Endodermal cell (in vitro differentiated cells): ENCODE measurements at regions not wholly inside any gene's neighbourhood (a gene's known extent, or its start where the extent isn't known, plus 50 kb on each side); places are given as distances from the start of the nearest gene placed in this dataset.
"Not testable (repeated sequence)": the region's sequence is repeated elsewhere in the genome, so short reads cannot be mapped to it uniquely, and the experiment has no call there.

Experiments used
- DNase-seq: peaks from one replicate; pipeline ENCODE4 v3.0.0-alpha.2; 2017
- H3K27ac ChIP-seq: 2 replicates; pipeline ENCODE4 v1.5.1; 2013; ENCODE audit warnings: mild to moderate bottlenecking, low read depth, low read length, moderate library complexity
- H3K27me3 ChIP-seq: 2 replicates; pipeline ENCODE4 v1.6.1; 2013; ENCODE audit warnings: mild to moderate bottlenecking, low read length, moderate library complexity; ENCODE audit not compliant: insufficient read depth, control insufficient read depth, poor library complexity, severe bottlenecking
- H3K36me3 ChIP-seq: 2 replicates; pipeline ENCODE4 v1.7.0; 2013; ENCODE audit warnings: mild to moderate bottlenecking, low read length, moderate library complexity; ENCODE audit not compliant: control insufficient read depth, insufficient read depth
- H3K4me1 ChIP-seq: one replicate; pipeline ENCODE4 v1.7.0; 2013; ENCODE audit warnings: low read length; ENCODE audit not compliant: control insufficient read depth, insufficient read depth
- H3K4me3 ChIP-seq: 2 replicates; pipeline ENCODE4 v1.5.1; 2013; ENCODE audit warnings: mild to moderate bottlenecking, low read length, moderate library complexity
- H3K9ac ChIP-seq: 2 replicates; pipeline ENCODE4 v1.6.1; 2013; ENCODE audit warnings: mild to moderate bottlenecking, low read length, moderate library complexity; ENCODE audit not compliant: poor library complexity, severe bottlenecking; ENCODE audit errors: extremely low read depth
- H3K9me3 ChIP-seq: 2 replicates; pipeline ENCODE4 v1.6.1; 2013; ENCODE audit warnings: mild to moderate bottlenecking, low read length, moderate library complexity; ENCODE audit not compliant: control insufficient read depth
- H3K27ac Mint-ChIP-seq: 2 replicates; pipeline ENCODE4 v1.8.0; 2020; ENCODE audit warnings: mixed read lengths
- H3K27me3 Mint-ChIP-seq: 2 replicates; pipeline ENCODE4 v1.8.0; 2021; ENCODE audit warnings: mild to moderate bottlenecking, mixed read lengths; ENCODE audit not compliant: insufficient read depth
- H3K36me3 Mint-ChIP-seq: 2 replicates; pipeline ENCODE4 v1.8.0; 2020; ENCODE audit warnings: low read depth, mixed read lengths
- H3K4me1 Mint-ChIP-seq: 2 replicates; pipeline ENCODE4 v1.8.0; 2020; ENCODE audit warnings: mixed read lengths
- H3K4me3 Mint-ChIP-seq: 2 replicates; pipeline ENCODE4 v1.8.0; 2020; ENCODE audit warnings: mild to moderate bottlenecking, moderate library complexity, mixed read lengths
- H3K9me3 Mint-ChIP-seq: 2 replicates; pipeline ENCODE4 v1.8.0; 2020; ENCODE audit warnings: mild to moderate bottlenecking, mixed read lengths
- WGBS, 2 experiments: methylation state at CpG; one replicate each; pipeline versions ENCODE4 v1.1.5 to v1.1.7; 2013; ENCODE audit warnings: missing lambda C conversion rate in 2 of 2, mixed read lengths in 1 of 2; ENCODE audit not compliant: insufficient coverage in 1 of 2, insufficient read length in 1 of 2; 5-methylcytosine and 5-hydroxymethylcytosine counted together

DNA sequence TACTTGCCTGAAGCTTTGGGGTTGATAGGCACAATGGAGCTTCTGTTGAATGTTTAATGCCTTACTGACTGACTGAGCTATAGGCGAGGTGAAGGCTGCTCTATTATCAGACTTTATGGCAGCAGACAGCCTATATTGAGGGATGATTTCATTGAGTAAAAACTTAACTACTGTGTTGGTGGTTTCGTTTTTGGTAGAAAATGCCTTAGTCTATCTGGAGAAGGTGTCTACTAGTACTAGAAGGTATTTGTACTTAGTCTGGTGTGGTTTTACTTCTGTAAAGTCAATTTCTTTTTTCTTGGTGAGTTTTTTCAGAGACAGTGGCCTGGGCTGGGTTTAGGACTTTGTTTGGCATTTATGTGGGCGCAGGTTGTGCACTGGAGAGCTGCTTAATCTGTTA, 97.2 kb downstream of the ALG1L2 start:
- not testable (repeated sequence) for H3K4me1 ChIP-seq, H3K4me3 Mint-ChIP-seq, DNase-seq, H3K27me3 Mint-ChIP-seq, H3K4me3 ChIP-seq, H3K36me3 ChIP-seq, H3K27ac ChIP-seq, H3K27me3 ChIP-seq, H3K9ac ChIP-seq
- Mint-ChIP-seq H3K36me3 (peaks cover 12% of the 10 kb centered on the region), H3K4me1 (peaks cover 33% of the 10 kb centered on the region), H3K27ac (peak overlapping the region; percentile 72), H3K9me3 (peaks cover 66% of the 10 kb centered on the region)
- H3K9me3 ChIP-seq, result peaks cover 27% of the 10 kb centered on the region
- 84 to 90% methylated on average over 2 of the region's 3 CpGs for WGBS, 2 experiments

DNA sequence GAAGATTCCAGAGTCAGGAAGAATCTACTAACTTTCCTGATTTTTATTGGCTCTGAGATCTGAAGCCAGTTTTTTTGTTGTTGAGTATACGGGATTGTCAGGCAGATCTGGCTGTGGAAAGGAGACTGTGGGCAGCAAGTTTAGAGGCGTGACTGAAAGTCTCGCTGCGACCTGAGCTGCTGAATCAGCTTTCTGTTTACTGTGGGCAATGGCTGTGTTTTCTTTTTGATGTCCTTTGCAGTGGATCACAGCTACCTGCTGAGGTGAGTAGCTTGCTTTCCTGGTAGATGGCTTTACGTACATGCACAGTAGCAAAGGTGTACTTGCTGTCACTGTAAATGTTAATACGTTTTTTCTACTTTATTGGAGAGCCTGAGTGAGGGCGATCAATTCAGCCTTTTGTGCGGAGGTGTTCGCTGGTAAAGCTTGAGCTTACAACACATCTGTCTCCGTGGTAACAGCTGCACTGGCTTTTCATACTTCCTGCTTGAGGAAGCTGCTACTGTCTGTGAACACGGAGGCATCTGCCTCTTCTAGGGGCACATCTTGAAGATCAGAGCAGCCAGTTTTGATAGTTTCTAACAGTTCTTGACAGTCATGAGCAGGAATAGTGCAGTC, 97.8 kb downstream of the ALG1L2 start:
- peaks cover 33% of the 10 kb centered on the region for H3K4me1 Mint-ChIP-seq

GRCh38 chr3:130182475-130182874, 100.8 kb downstream of the ALG1L2 start:
- 85 to 92% methylated on average over 2 to 6 of the region's 6 CpGs for WGBS, 2 experiments
- not testable (repeated sequence) for H3K4me3 Mint-ChIP-seq, H3K4me1 ChIP-seq, H3K27me3 ChIP-seq, H3K27me3 Mint-ChIP-seq, DNase-seq, H3K27ac Mint-ChIP-seq, H3K9ac ChIP-seq, H3K36me3 ChIP-seq, H3K27ac ChIP-seq
- peaks cover 70% of the 10 kb centered on the region for H3K9me3 Mint-ChIP-seq
- H3K36me3 Mint-ChIP-seq, result peaks cover 21% of the 10 kb centered on the region
- Histone ChIP-seq H3K4me3 (peak overlapping the region; percentile 50), H3K9me3 (peaks cover 19% of the 10 kb centered on the region)
- H3K4me1 Mint-ChIP-seq, result peaks cover 25% of the 10 kb centered on the region

More for the DNA sequence above, 97.8 kb downstream of the ALG1L2 start:
- peak; percentile 36 for DNase-seq
- Histone ChIP-seq H3K4me3 (peak overlapping the region; percentile 64), H3K9me3 (peaks cover 27% of the 10 kb centered on the region)
- H3K27ac ChIP-seq, H3K9ac ChIP-seq, H3K27ac Mint-ChIP-seq, H3K4me3 Mint-ChIP-seq, H3K36me3 ChIP-seq, H3K4me1 ChIP-seq, H3K27me3 Mint-ChIP-seq, H3K27me3 ChIP-seq: not testable (repeated sequence)
- WGBS, 2 experiments, result 70 to 76% methylated on average over 9 to 11 of the region's 11 CpGs
- Mint-ChIP-seq H3K36me3 (peaks cover 18% of the 10 kb centered on the region), H3K9me3 (peaks cover 66% of the 10 kb centered on the region)

GRCh38 chr3:130183689-130184088, 102.1 kb downstream of the ALG1L2 start:
- Mint-ChIP-seq H3K36me3 (peaks cover 27% of the 10 kb centered on the region), H3K4me1 (peaks cover 17% of the 10 kb centered on the region), H3K9me3 (peaks cover 70% of the 10 kb centered on the region)
- H3K9me3 ChIP-seq, result peaks cover 19% of the 10 kb centered on the region
- H3K9ac ChIP-seq, H3K27me3 Mint-ChIP-seq, H3K27ac Mint-ChIP-seq, H3K4me1 ChIP-seq, H3K36me3 ChIP-seq, H3K4me3 Mint-ChIP-seq, H3K4me3 ChIP-seq, H3K27me3 ChIP-seq, DNase-seq, H3K27ac ChIP-seq: not testable (repeated sequence)
- WGBS, 2 experiments, result 55 to 67% methylated on average over 5 of the region's 5 CpGs

- DNase-seq, H3K27me3 Mint-ChIP-seq, H3K27ac ChIP-seq, H3K9ac ChIP-seq, H3K4me1 ChIP-seq, H3K27ac Mint-ChIP-seq, H3K27me3 ChIP-seq, H3K4me1 Mint-ChIP-seq, H3K4me3 Mint-ChIP-seq, H3K36me3 ChIP-seq: not testable (repeated sequence)
- WGBS, 2 experiments, result 76 to 86% methylated on average over 2 to 4 of the region's 5 CpGs
- peaks cover 19% of the 10 kb centered on the region for H3K9me3 ChIP-seq
- Mint-ChIP-seq H3K9me3 (peaks cover 72% of the 10 kb centered on the region), H3K36me3 (peaks cover 27% of the 10 kb centered on the region)
- peak overlapping the region; percentile 53 for H3K4me3 ChIP-seq
Measured at GRCh38 chr3:130184152-130185024, 102.8 kb downstream of the ALG1L2 start.

- WGBS, 2 experiments, result 91 to 100% methylated on average over 1 of the region's 1 CpG
- peaks cover 42% of the 10 kb centered on the region for H3K9me3 Mint-ChIP-seq
- H3K4me3 Mint-ChIP-seq, H3K9ac ChIP-seq, H3K4me3 ChIP-seq, H3K36me3 Mint-ChIP-seq, H3K27me3 Mint-ChIP-seq, H3K27ac ChIP-seq, H3K27ac Mint-ChIP-seq, DNase-seq, H3K4me1 Mint-ChIP-seq, H3K36me3 ChIP-seq, H3K4me1 ChIP-seq, H3K27me3 ChIP-seq: not testable (repeated sequence)
- peaks cover 13% of the 10 kb centered on the region for H3K9me3 ChIP-seq
Measured at GRCh38 chr3:130201272-130201671, 119.6 kb downstream of the ALG1L2 start.
